GM10248 (cell line): ENCODE measurements at regions not wholly inside any gene's neighbourhood (a gene's known extent, or its start where the extent isn't known, plus 50 kb on each side); places are given as distances from the start of the nearest gene placed in this dataset.

ENCODE experiments used
- CTCF ChIA-PET: fragments of 300-600 bp; sonication (Branson Sonifier 250); formaldehyde crosslinking; extraction: SDS; loops from one replicate; lab custom pipeline; 2021; ENCODE audit warnings: antibody characterized with exemption; lab: Yijun Ruan, JAX
- POLR2A ChIA-PET: fragments of 350-650 bp; sonication (Branson Sonifier 250); formaldehyde crosslinking; extraction: SDS; loops from one replicate; lab custom pipeline; 2020; ENCODE audit warnings: antibody characterized with exemption; lab: Yijun Ruan, JAX
- DNase-seq: peaks from one replicate; pipeline ENCODE4 v3.0.0; 2012; ENCODE audit errors: extremely low spot score
- TF ChIP-seq, protein P1 (sequence below): IDR thresholded peaks from 2 replicates; pipeline ENCODE4 v1.5.1; 2012; ENCODE audit warnings: mild to moderate bottlenecking, low read depth; ENCODE audit errors: extremely low read depth, missing control alignments, control extremely low read depth

DNA sequence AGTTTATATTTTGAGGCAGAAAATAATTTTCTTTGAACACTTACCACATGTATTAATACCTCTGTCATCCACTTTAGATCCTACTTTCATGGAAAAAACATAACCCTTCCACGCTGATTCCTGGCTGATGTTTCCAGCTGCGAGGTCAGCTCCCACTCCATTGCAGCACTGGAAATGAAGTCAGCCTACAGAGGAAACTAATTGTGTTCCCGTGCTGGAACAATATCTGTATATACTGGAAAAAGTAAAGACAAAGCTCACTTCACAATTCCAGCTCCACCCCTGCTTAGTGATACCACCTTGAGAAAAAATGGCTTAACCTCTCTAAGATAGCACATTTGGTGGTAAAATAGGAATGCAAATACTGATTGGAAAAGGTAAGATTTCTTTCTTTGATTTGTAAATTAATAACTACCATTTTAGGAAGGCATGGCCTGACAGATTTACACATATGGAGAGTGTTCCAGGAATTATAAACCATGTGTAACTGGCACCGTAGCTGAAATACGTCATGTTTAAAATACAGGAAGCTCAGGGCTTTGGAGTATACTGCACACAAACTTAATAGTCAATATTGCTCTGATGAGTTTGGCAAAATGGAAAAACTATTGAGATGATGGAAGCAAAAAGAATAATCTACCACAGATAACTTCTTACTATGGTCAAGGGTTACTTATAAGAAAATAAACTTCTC, 90.0 kb downstream of the TRIB2 start:
- DNase-seq = no peak
- TF ChIP-seq, protein P1, sequence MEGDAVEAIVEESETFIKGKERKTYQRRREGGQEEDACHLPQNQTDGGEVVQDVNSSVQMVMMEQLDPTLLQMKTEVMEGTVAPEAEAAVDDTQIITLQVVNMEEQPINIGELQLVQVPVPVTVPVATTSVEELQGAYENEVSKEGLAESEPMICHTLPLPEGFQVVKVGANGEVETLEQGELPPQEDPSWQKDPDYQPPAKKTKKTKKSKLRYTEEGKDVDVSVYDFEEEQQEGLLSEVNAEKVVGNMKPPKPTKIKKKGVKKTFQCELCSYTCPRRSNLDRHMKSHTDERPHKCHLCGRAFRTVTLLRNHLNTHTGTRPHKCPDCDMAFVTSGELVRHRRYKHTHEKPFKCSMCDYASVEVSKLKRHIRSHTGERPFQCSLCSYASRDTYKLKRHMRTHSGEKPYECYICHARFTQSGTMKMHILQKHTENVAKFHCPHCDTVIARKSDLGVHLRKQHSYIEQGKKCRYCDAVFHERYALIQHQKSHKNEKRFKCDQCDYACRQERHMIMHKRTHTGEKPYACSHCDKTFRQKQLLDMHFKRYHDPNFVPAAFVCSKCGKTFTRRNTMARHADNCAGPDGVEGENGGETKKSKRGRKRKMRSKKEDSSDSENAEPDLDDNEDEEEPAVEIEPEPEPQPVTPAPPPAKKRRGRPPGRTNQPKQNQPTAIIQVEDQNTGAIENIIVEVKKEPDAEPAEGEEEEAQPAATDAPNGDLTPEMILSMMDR = no peak
- CTCF ChIA-PET = interaction anchor here (1.0 to 1.3 kb wide), 2 partner anchors 18 to 27 kb away, joined by 3 to 4 read pairs; no protein-coding TSS in a partner anchor
- POLR2A ChIA-PET = no interaction called here

GRCh38 chr2:12807907-12808810, 91.4 kb downstream of the TRIB2 start:
- CTCF ChIA-PET = no interaction called here
- TF ChIP-seq, protein P1 = no peak
- no peak for DNase-seq
- POLR2A ChIA-PET = no interaction called here

- ChIA-PET POLR2A (no interaction called here), CTCF (no interaction called here)
- no peak for DNase-seq
- TF ChIP-seq, protein P1 = no peak
These were observed 92.8 kb downstream of the TRIB2 start for GRCh38 chr2:12809526-12809925.

GRCh38 chr2:12811916-12812315, 95.2 kb downstream of the TRIB2 start:
- DNase-seq = no peak
- TF ChIP-seq, protein P1 = no peak
- ChIA-PET CTCF (no interaction called here), POLR2A (no interaction called here)

GRCh38 chr2:12813166-12813565, 96.4 kb downstream of the TRIB2 start:
- POLR2A ChIA-PET = no interaction called here
- CTCF ChIA-PET = no interaction called here

More at GRCh38 chr2:12813166-12813565, 96.4 kb downstream of the TRIB2 start:
- no peak for DNase-seq
- TF ChIP-seq, protein P1 = no peak
